Transverse colon (tissue), 4 donors: ENCODE measurements at regions not wholly inside any gene's neighbourhood (a gene's known extent, or its start where the extent isn't known, plus 50 kb on each side); places are given as distances from the start of the nearest gene placed in this dataset.

Experiments used
- DNase-seq: peaks from one replicate; pipeline ENCODE4 v3.0.0-alpha.2; 2019
- H3K27ac ChIP-seq, 4 donors: fragments of 200-600 bp; sonication (generic); 2 replicates each; pipeline ENCODE4 v1.5.1; 2016 to 2018; ENCODE audit warnings: inconsistent platforms in 4 of 4
- H3K27me3 ChIP-seq: fragments of 200-600 bp; sonication (generic); 2 replicates; pipeline ENCODE4 v1.5.1; 2017; ENCODE audit warnings: inconsistent platforms
- H3K36me3 ChIP-seq, 4 donors: fragments of 200-600 bp; sonication (generic); 2 replicates each; pipeline ENCODE4 v1.5.1; 2017 to 2019; ENCODE audit warnings: inconsistent platforms in 4 of 4
- H3K4me1 ChIP-seq, 4 donors: fragments of 200-600 bp; sonication (generic); 2 replicates each; pipeline ENCODE4 v1.5.1; 2017 to 2020; ENCODE audit warnings: inconsistent platforms in 4 of 4
- H3K4me3 ChIP-seq, 4 donors: fragments of 200-600 bp; sonication (generic); 1 replicate in 1 of 4; 2 replicates in 3 of 4; pipeline versions ENCODE4 v1.5.1 to v1.6.1; 2017 to 2019; ENCODE audit warnings: inconsistent platforms in 4 of 4
- H3K9me3 ChIP-seq, 2 donors: fragments of 200-600 bp; sonication (generic); 2 replicates each; pipeline ENCODE4 v1.5.1; 2017 to 2019; ENCODE audit warnings: inconsistent platforms in 2 of 2
- CTCF ChIP-seq, 5 experiments: fragments of 200-600 bp in 3 of 5; fragments of 450-650 bp in 2 of 5; sonication (generic) in 3 of 5; IDR thresholded peaks; 1 replicate in 2 of 5; 2 replicates in 3 of 5; pipeline ENCODE4 v1.5.1; 2016 to 2017; ENCODE audit warnings: antibody characterized with exemption in 5 of 5, inconsistent platforms in 3 of 5, mild to moderate bottlenecking in 2 of 5, moderate library complexity in 1 of 5
- EP300 ChIP-seq: sonication (generic); formaldehyde crosslinking; IDR thresholded peaks from one replicate; pipeline ENCODE4 v1.6.1; 2017; ENCODE audit warnings: antibody characterized with exemption, low read depth
- POLR2A ChIP-seq: fragments of 450-650 bp; IDR thresholded peaks from one replicate; pipeline ENCODE4 v1.6.1; 2016; ENCODE audit warnings: antibody characterized with exemption, mild to moderate bottlenecking, moderate library complexity
- POLR2AphosphoS5 ChIP-seq, 3 donors: sonication (generic); formaldehyde crosslinking; IDR thresholded peaks; one replicate each; pipeline ENCODE4 v1.6.1; 2016; ENCODE audit warnings: antibody characterized with exemption in 3 of 3
- WGBS, 2 donors: methylation state at CpG; one replicate each; pipeline ENCODE4 v1.1.5; 2018; ENCODE audit warnings: low coverage in 1 of 2; 5-methylcytosine and 5-hydroxymethylcytosine counted together
- in situ Hi-C, 4 donors: fragments of 200-750 bp; cut with MboI; loops; one replicate each; pipeline versions ENCODE4 v1.15.0 to v1.15.1; 2017; ENCODE audit warnings: low sequenced_read_pairs in 3 of 4, low pct_ligation_motif_present in 1 of 4, low pct_unique_long_range_greater_than_20kb in 1 of 4
- intact Hi-C: fragments of 100-400 bp; cut with DNase I; formaldehyde crosslinking; loops from one replicate; pipeline ENCODE4 v1.15.1; 2023; ENCODE audit warnings: low total_unique reads

GRCh38 chr5:62051747-62052146 is 254.3 kb upstream of the KIF2A start:
- Histone ChIP-seq H3K36me3 (no peaks in the 10 kb centered on the region), H3K4me1 (no peaks in the 10 kb centered on the region), H3K4me3 (no peak overlapping the region), H3K27me3 (no peaks in the 10 kb centered on the region), H3K9me3 (no peaks in the 10 kb centered on the region), H3K27ac (no peak overlapping the region)
- in situ Hi-C loops = no loop called here
- DNase-seq = no peak
- TF ChIP-seq POLR2A = no peak
- no peak for TF ChIP-seq CTCF (IDR thresholded peaks at IDR 0.05)
- no peak for TF ChIP-seq EP300
- TF ChIP-seq POLR2AphosphoS5 (IDR thresholded peaks at IDR 0.05) = no peak
- WGBS, 2 donors = 100% methylated on average over 1 of the region's 1 CpG; no CpG with 5 or more reads in 1 of the 2 donors
- intact Hi-C loops = no loop called here

GRCh38 chr5:62059960-62060359 is 246.0 kb upstream of the KIF2A start:
- in situ Hi-C loops (no loop called here), intact Hi-C loops (no loop called here)
- no peak overlapping the region for H3K27ac ChIP-seq
- no peaks in the 10 kb centered on the region for H3K4me1 ChIP-seq
- no peaks in the 10 kb centered on the region for H3K9me3 ChIP-seq
- no peaks in the 10 kb centered on the region for H3K36me3 ChIP-seq
- TF ChIP-seq CTCF (IDR thresholded peaks at IDR 0.05) (no peak), POLR2A (no peak), POLR2AphosphoS5 (IDR thresholded peaks at IDR 0.05) (no peak), EP300 (no peak)
- WGBS, 2 donors = 50 to 56% methylated on average over 2 of the region's 2 CpGs
- no peak overlapping the region for H3K4me3 ChIP-seq
- DNase-seq = no peak
- no peaks in the 10 kb centered on the region for H3K27me3 ChIP-seq

GRCh38 chr5:62065050-62065449 is 241.0 kb upstream of the KIF2A start:
- intact Hi-C loops = no loop called here
- Histone ChIP-seq H3K36me3 (no peaks in the 10 kb centered on the region), H3K27me3 (no peaks in the 10 kb centered on the region), H3K4me3 (no peak overlapping the region), H3K9me3 (no peaks in the 10 kb centered on the region), H3K4me1 (no peaks in the 10 kb centered on the region), H3K27ac (no peak overlapping the region)
- in situ Hi-C loops = no loop called here
- no peak for DNase-seq
- no peak for TF ChIP-seq POLR2A
- no peak for TF ChIP-seq CTCF (IDR thresholded peaks at IDR 0.05)
- TF ChIP-seq EP300 = no peak
- TF ChIP-seq POLR2AphosphoS5 (IDR thresholded peaks at IDR 0.05) = no peak
- 67% methylated on average over 1 to 4 of the region's 4 CpGs for whole genome bisulfite sequencing, 2 donors

GRCh38 chr5:62066761-62067277 is 239.2 kb upstream of the KIF2A start:
- in situ Hi-C loops (no loop called here), intact Hi-C loops (no loop called here)
- H3K36me3 ChIP-seq = no peaks in the 10 kb centered on the region
- no peaks in the 10 kb centered on the region for H3K9me3 ChIP-seq
- no peak overlapping the region for H3K27ac ChIP-seq
- no peaks in the 10 kb centered on the region for H3K4me1 ChIP-seq
- TF ChIP-seq EP300 = no peak
- no peak for TF ChIP-seq CTCF (IDR thresholded peaks at IDR 0.05)
- TF ChIP-seq POLR2A = no peak
- TF ChIP-seq POLR2AphosphoS5 (IDR thresholded peaks at IDR 0.05) = no peak
- H3K27me3 ChIP-seq = no peaks in the 10 kb centered on the region
- H3K4me3 ChIP-seq = no peak overlapping the region
- no peak for DNase-seq
